Activated CD4-positive, alpha-beta T cell treated with anti-CD3 and anti-CD28 coated beads for 24 hours (primary cell): ENCODE measurements at regions not wholly inside any gene's neighbourhood (a gene's known extent, or its start where the extent isn't known, plus 50 kb on each side); places are given as distances from the start of the nearest gene placed in this dataset.

Experiments
- DNase-seq, 2 donors: peaks; one replicate each; pipeline ENCODE4 v3.0.0-alpha.2; 2020; ENCODE audit warnings: low read depth in 2 of 2

GRCh38 chr2:60321816-60322215 is 231.6 kb downstream of the BCL11A start:
- DNase-seq: no peak

- DNase-seq: no peak
Measured at GRCh38 chr2:60320724-60321123, 232.7 kb downstream of the BCL11A start.

GRCh38 chr2:60319031-60319547 is 234.4 kb downstream of the BCL11A start:
- no peak for DNase-seq

- no peak for DNase-seq
Measured at GRCh38 chr2:60318544-60318943, 234.9 kb downstream of the BCL11A start.

GRCh38 chr2:60317844-60318243 is 235.6 kb downstream of the BCL11A start:
- no peak for DNase-seq

DNA sequence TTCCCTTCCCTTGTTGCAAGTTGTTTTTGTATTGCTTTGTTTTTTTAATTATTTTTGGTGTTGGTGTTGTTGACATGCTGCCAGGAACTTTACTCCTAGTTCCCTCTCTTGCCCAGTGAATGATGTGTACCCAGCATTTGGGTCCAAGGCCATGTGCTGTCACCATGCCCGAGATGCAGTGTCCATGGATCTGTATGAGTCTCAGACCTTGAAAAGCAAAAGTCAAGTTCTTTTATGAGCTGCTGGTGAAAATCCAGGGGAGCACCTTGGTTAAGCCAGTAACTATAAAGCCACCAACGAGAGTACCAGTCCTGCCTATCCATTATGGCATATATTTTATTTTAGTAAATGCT is 236.4 kb downstream of the BCL11A start:
- no peak for DNase-seq

DNA sequence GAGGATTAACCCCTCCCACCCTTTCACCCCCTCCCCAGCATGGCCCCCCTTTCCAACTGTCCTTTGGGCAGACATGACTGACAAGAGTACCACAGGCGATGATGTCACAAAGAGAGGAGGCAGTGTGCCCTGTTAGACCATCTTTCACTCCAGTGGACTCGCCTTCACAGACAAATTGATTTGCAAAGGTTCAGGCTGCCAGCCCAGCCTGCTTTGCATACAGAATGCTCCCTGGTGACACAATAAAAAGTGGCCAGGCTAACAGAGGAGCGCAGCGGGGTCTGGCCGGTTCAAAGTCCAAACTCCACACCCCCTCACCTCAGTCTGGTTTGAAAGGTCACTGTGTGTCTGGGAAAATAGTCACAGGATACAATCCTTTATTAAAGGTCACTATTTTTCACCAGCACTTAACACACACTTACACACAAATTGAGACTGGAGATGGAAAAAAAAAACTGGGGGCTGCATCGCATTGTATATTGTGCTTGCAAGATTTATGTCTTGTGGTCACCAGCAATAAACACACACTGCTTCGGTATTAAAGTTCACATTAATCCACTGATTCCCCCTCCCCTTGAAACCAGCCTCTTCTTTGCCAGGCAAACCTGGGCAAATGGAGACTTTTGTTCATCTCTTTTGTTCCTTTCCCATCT is 236.9 kb downstream of the BCL11A start:
- no peak for DNase-seq

GRCh38 chr2:60313470-60314172 is 239.8 kb downstream of the BCL11A start:
- DNase-seq: no peak

DNA sequence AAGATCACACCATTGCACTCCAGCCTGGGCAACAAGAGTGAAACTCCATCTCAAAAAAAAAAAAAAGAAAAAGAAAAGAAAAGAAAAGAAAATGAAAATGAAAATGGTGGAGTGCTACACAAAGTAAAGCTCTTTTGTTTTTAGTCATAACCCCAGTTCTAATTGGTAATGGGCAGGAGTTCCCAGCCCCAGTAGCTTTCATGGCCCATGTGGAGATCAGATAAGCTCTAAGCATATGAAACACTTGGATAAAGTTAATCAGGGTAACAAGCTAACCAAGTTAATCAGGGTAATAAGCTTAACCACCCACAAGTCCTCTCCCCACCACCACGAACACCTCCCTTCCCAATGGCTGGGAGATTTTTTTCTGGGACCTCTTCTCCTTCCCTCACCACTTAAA is 240.8 kb downstream of the BCL11A start:
- DNase-seq: no peak

DNA sequence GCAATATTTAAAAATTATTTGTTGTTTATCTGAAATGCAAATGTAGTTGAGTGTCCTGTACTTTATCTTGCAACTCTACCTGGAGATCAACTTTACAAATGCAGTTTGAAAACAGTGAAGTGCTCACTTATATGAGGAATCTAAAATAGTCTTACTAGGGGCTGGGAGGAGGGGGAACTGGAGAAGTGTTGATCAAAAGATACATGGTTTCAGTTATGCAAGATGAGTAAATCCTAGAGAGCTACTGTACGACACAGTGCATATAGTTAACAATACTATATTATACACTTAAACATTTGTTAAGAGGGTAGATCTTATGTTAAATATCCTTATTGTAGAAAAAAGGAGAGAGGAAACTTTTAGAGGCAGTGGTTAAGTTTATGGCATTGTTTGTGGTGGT is 241.9 kb downstream of the BCL11A start:
- DNase-seq: no peak

GRCh38 chr2:60309941-60310660 is 243.4 kb downstream of the BCL11A start:
- DNase-seq: no peak

- DNase-seq: no peak
Measured at GRCh38 chr2:60309336-60309735, 244.1 kb downstream of the BCL11A start.

DNA sequence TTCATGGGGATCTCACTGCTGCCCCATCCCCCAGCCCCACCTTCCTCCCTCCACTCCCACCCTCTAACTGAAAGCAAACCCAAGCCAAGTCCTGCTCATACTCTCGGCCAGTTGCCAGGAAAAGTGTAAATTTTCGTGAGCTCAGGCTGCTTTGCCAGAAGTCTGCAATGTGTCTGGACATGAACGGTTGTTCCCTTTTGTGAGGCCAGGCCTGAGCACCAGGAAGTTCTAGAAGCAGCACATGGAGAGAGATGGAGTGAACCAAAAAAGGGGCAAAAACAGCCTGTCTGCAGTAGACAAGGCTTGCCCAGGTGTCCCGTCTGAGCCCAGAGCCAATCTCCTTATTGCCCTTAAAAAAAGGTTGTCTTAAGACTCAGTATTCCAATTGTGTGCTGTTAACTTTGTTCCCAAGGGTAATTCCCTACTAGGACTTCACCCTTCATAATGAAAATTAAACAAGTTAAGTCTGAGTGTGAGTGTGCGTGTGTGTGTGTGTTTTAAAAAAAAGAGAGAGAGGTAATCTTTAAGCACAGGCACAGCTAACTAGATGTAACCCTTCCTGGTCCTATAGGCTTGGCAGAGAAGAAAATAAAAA is 247.1 kb downstream of the BCL11A start:
- DNase-seq: no peak

DNA sequence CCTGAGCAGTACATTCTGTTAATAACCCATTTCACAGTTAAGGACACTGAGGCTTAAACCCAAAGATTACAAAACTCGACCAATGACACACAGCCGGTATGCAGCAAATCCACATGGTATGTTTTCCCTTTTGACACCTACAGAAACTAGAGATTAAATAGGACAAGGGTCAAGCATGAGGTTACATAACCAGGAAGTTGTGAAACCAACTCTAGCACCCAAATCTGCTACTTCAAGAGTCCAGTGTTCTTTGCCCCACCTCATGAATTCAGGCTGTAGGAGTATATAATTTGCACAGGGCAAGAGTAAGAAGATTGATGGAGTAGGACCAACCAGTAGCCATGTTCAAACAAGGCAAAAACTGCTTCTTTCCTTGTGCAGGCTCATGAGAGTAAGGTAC is 249.8 kb downstream of the BCL11A start:
- no peak for DNase-seq

- no peak for DNase-seq
Measured at GRCh38 chr2:60302377-60303126, 250.9 kb downstream of the BCL11A start.

DNA sequence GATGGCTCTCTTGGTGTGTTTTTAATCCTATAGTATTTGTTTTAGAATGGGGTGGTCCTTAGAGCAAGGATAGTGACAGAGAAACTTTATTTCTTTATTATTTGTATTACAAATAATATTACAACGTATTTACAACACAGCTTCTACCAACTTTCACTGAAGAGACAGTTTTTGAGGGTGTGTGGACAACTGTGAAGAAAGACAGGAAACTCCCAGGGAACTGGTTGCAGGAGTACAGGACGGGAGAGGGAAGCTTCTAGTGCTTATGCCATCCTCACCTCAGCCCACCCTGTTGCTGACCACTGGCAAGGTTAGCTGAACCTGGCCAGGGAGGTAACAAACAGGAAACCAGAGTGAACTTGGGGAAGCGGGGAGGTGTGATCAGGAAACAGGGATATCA is 251.7 kb downstream of the BCL11A start:
- DNase-seq: no peak

DNA sequence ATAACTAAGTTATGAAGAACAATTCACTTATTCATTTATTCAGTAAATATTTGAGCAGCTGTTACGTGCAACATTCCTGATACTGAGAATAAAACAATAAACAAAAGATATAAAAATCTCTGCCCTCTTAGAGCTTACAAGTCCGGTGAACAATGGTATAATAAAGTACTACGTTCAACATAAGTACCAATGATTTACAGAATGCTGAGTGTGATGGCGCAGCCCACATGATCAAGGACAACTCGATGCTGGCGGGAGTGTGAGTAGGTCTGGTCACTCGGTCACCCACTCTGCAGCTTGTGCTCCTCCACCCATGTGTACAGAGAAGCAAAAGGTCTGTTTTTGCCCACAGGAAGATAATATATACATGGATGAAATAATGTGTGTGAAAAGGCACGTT is 254.3 kb downstream of the BCL11A start:
- no peak for DNase-seq

DNA sequence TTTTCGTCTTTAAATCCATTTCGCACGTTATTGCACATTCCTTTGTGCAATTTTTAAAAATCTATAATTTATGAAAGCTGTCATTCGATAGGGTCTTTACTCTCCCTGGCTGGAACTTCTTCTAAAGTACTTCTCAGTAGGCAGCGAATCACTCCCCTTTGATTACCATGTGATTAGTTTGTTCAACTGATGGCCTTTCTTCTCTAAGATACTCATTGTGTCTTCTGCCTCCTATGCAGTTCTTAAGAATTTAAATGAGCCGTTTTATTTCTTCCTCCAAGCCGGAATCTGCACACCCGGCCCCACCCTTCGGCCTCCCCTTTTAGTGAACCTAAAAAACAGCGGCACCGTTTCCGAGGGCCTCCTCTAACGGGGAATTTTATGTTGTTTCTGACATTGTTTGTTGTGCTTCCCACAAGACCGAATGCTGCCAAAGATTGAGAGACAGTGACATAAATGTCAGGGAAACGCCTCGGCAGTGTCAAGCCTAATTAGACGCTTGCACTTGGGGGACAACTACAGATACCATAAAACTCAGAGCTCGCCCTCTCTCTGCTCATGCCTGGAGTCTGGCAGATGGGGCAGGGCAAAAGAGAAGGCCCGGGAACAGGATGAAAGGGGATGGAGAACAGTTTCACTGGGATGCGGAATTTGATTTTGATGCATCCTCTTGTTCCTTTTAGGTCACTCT is 255.3 kb downstream of the BCL11A start:
- no peak for DNase-seq

- no peak for DNase-seq
Measured at GRCh38 chr2:60297296-60298005, 256.0 kb downstream of the BCL11A start.

DNA sequence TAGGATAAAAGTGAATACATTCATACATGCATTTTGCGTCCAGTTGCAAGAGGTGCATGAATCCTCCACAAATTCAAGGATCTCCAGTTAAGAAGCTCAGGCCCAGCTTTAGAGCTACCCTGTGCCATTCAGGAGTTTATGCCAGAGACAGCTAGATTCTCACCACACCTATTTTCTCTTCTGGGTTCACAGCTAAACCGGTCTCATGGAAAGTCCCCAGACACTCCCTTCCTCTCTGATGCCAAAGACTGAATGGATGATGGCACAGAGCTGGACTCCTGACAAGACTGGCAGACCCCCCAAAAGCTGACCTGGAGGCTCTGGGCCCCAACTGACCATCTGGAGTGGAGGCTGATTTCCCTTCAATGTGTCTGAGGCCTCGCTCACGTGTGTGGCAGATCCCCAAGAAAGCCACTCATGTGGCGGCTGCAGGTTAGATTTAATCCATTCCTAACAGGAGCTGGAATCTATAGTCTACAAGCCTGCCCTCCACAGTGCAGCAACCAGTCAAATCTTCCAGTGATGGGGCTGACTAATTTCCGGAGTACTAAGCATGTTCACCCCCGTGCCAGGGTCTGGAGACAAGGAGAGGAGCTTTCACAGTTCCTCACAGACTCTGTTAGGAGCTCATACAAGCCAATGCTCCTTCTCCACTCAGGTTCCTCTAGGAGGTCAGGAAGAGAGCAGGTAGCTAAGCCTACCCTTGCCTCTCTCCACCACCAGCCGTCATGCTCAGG is 257.1 kb downstream of the BCL11A start:
- no peak for DNase-seq
